Activated naive CD4-positive, alpha-beta T cell treated with anti-CD3 and anti-CD28 coated beads, Interleukin-2, amount 10 ng/mL, durations not matched to agents 7 days and 5 days (primary cell): ENCODE measurements at regions not wholly inside any gene's neighbourhood (a gene's known extent, or its start where the extent isn't known, plus 50 kb on each side); places are given as distances from the start of the nearest gene placed in this dataset.

Experiments
- CTCF ChIA-PET: fragments of 350-600 bp; sonication (Branson Sonifier 250); formaldehyde crosslinking; loops from one replicate; lab custom pipeline; 2021; ENCODE audit warnings: antibody characterized with exemption; lab: Charles Lee
- DNase-seq: peaks from one replicate; pipeline ENCODE4 v3.0.0-alpha.2; 2020
- H3K27ac Mint-ChIP-seq: one replicate; pipeline ENCODE4 v1.8.0; 2021; ENCODE audit warnings: mild to moderate bottlenecking, moderate library complexity, mixed read lengths
- H3K27me3 Mint-ChIP-seq: one replicate; pipeline ENCODE4 v1.8.0; 2021; ENCODE audit warnings: mild to moderate bottlenecking, mixed read lengths
- H3K36me3 Mint-ChIP-seq: one replicate; pipeline ENCODE4 v1.8.0; 2021; ENCODE audit warnings: mixed read lengths
- H3K4me1 Mint-ChIP-seq: one replicate; pipeline ENCODE4 v1.8.0; 2021; ENCODE audit warnings: mixed read lengths
- H3K4me3 Mint-ChIP-seq: one replicate; pipeline ENCODE4 v1.8.0; 2021; ENCODE audit warnings: mild to moderate bottlenecking, moderate library complexity, mixed read lengths
- H3K9me3 Mint-ChIP-seq: one replicate; pipeline ENCODE4 v1.8.0; 2021; ENCODE audit warnings: mixed read lengths

GRCh38 chr7:94088560-94088959 is 84.4 kb upstream of the BET1 start:
- H3K36me3 Mint-ChIP-seq = no peaks in the 10 kb centered on the region
- peaks cover 4% of the 10 kb centered on the region for H3K4me1 Mint-ChIP-seq
- CTCF ChIA-PET = interaction anchor here (1.5 to 2.9 kb wide), 3 partner anchors 13 to 185 kb away, joined by 3 to 25 read pairs (median 8); no protein-coding TSS in a partner anchor

GRCh38 chr7:94089806-94090205 is 85.7 kb upstream of the BET1 start:
- Mint-ChIP-seq H3K36me3 (no peaks in the 10 kb centered on the region), H3K4me1 (peaks cover 4% of the 10 kb centered on the region), H3K9me3 (no peaks in the 10 kb centered on the region), H3K27me3 (peaks cover 14% of the 10 kb centered on the region), H3K27ac (no peak overlapping the region), H3K4me3 (no peak overlapping the region)
- CTCF ChIA-PET = no interaction called here
- DNase-seq = no peak

More at GRCh38 chr7:94088560-94088959, 84.4 kb upstream of the BET1 start:
- H3K27me3 Mint-ChIP-seq = peaks cover 14% of the 10 kb centered on the region
- H3K27ac Mint-ChIP-seq = no peak overlapping the region
- DNase-seq = no peak
- no peak overlapping the region for H3K4me3 Mint-ChIP-seq
- no peaks in the 10 kb centered on the region for H3K9me3 Mint-ChIP-seq

- H3K36me3 Mint-ChIP-seq = no peaks in the 10 kb centered on the region
- CTCF ChIA-PET = no interaction called here
- no peak for DNase-seq
- no peak overlapping the region for H3K27ac Mint-ChIP-seq
- H3K27me3 Mint-ChIP-seq = peaks cover 11% of the 10 kb centered on the region
- H3K9me3 Mint-ChIP-seq = no peaks in the 10 kb centered on the region
- H3K4me3 Mint-ChIP-seq = no peak overlapping the region
- no peaks in the 10 kb centered on the region for H3K4me1 Mint-ChIP-seq
Measured at GRCh38 chr7:94092980-94093379, 88.8 kb upstream of the BET1 start.

- Mint-ChIP-seq H3K4me3 (no peak overlapping the region), H3K4me1 (no peaks in the 10 kb centered on the region), H3K27ac (no peak overlapping the region), H3K9me3 (no peaks in the 10 kb centered on the region), H3K36me3 (no peaks in the 10 kb centered on the region), H3K27me3 (peaks cover 4% of the 10 kb centered on the region)
- CTCF ChIA-PET = interaction anchor here (1.6 kb wide), 1 partner anchor 192 kb away, joined by 5 read pairs; no protein-coding TSS in a partner anchor
- no peak for DNase-seq
Measured at GRCh38 chr7:94094298-94094697, 90.1 kb upstream of the BET1 start.

DNA sequence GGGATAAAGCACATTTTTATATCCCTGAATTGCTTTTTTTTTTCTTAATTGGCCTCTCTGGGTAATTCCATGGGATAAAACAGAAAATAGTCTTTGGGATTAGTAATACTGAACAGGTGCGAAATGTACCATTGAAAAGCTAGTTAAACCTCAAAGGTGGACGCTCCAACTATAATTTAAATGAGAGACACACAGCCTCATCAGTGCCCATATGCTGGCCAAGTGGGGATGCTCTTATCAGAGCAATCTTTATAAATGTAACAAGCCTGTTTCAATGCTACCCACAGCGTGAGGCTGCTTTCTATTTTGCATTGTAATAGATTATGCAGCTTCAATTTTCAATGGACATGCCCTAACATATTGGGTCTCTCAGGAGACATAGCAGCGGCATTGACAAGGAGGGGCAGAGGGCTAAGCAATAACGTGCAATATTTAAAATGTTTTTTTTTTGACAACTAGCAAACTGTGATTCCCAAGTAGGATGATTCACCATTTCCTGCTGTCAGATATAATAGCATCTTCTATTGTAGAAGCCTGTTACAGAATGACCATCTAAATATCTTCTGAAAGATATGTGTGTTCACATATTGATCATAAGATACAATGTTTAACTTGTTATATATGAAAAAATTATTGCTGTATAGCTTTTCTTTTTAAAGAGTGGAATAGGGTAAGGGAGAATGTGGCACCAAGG is 91.3 kb upstream of the BET1 start:
- Mint-ChIP-seq H3K36me3 (no peaks in the 10 kb centered on the region), H3K27me3 (peaks cover 3% of the 10 kb centered on the region), H3K27ac (no peak overlapping the region), H3K4me3 (no peak overlapping the region), H3K4me1 (no peaks in the 10 kb centered on the region), H3K9me3 (no peaks in the 10 kb centered on the region)
- CTCF ChIA-PET = interaction anchor here (1.6 kb wide), 1 partner anchor 193 kb away, joined by 5 read pairs; no protein-coding TSS in a partner anchor
- DNase-seq = no peak

GRCh38 chr7:94099679-94100078 is 95.5 kb upstream of the BET1 start:
- CTCF ChIA-PET = no interaction called here
- Mint-ChIP-seq H3K4me3 (no peak overlapping the region), H3K27me3 (no peaks in the 10 kb centered on the region), H3K4me1 (no peaks in the 10 kb centered on the region), H3K27ac (no peak overlapping the region), H3K36me3 (no peaks in the 10 kb centered on the region), H3K9me3 (no peaks in the 10 kb centered on the region)
- no peak for DNase-seq

- no peaks in the 10 kb centered on the region for H3K36me3 Mint-ChIP-seq
- no peaks in the 10 kb centered on the region for H3K9me3 Mint-ChIP-seq
- no peaks in the 10 kb centered on the region for H3K27me3 Mint-ChIP-seq
- no peak for DNase-seq
- CTCF ChIA-PET = interaction anchor here (0.9 kb wide), 1 partner anchor 13 kb away, joined by 3 read pairs; no protein-coding TSS in a partner anchor
- H3K4me3 Mint-ChIP-seq = no peak overlapping the region
- no peaks in the 10 kb centered on the region for H3K4me1 Mint-ChIP-seq
- no peak overlapping the region for H3K27ac Mint-ChIP-seq
Measured at GRCh38 chr7:94100723-94101345, 96.7 kb upstream of the BET1 start.

DNA sequence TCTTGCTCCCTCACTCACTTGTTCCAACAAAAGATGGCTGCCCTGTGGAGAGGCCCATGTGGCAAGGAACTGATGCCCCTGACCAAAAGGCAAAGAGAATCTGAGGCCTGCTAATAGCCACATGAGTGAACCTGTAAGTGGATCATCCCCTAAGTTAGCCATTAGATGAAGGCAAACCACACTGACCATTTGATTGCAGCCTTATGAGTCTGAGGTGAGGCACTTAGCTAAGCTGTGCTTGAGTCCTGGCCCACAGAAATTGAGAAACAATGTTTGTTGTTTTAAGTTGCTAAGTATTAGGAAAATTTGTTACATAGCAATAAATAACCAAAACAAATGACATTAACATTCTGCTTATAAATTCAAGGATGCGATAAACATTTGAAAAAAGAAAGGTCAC is 100.1 kb upstream of the BET1 start:
- CTCF ChIA-PET = no interaction called here
- Mint-ChIP-seq H3K27ac (no peak overlapping the region), H3K4me3 (no peak overlapping the region), H3K9me3 (no peaks in the 10 kb centered on the region), H3K36me3 (no peaks in the 10 kb centered on the region), H3K27me3 (no peaks in the 10 kb centered on the region), H3K4me1 (no peaks in the 10 kb centered on the region)
- DNase-seq = no peak

DNA sequence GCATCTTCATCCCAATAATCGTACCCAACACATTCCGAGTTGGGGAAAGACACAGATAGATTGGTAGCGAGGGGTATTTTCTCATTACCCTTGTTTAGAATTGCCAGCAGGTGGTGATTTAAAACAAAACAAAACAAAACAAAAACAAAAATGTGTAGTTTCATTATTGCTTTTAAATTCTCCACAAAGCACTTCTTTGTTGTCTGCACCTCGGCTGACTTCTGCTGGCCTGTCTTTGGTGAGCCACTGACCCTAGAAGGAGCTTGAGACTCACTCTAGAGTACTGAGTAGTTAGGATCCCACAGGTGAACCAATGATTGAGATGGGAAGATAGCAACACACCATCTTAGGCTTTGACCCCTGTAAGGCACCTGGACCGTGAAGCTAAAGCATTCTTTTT is 105.4 kb upstream of the BET1 start:
- no peaks in the 10 kb centered on the region for H3K9me3 Mint-ChIP-seq
- DNase-seq = no peak
- no peak overlapping the region for H3K27ac Mint-ChIP-seq
- CTCF ChIA-PET = no interaction called here
- H3K4me3 Mint-ChIP-seq = no peak overlapping the region
- H3K27me3 Mint-ChIP-seq = no peaks in the 10 kb centered on the region
- no peaks in the 10 kb centered on the region for H3K36me3 Mint-ChIP-seq
- no peaks in the 10 kb centered on the region for H3K4me1 Mint-ChIP-seq

- CTCF ChIA-PET = no interaction called here
Measured at GRCh38 chr7:94111009-94111408, 106.9 kb upstream of the BET1 start.

DNA sequence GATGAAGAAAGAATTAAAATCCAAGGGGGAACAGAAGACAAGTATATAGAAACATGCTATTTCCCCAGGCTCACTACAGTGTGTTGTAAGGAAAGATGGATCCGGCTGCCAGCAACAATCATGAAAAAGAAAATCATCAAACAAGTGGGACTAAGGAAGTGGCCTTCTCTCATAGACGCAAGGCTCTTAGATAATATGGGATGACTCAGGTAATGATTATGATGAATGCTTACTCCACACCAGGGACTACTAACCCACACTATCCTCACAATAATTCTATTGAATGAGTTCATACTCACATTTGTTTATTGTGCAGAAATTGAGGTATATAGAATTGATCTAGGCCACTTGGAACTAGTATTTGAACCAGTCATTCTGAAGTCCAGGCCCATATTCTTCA is 111.2 kb upstream of the BET1 start:
- no peak overlapping the region for H3K4me3 Mint-ChIP-seq
- peaks cover 5% of the 10 kb centered on the region for H3K27me3 Mint-ChIP-seq
- no peaks in the 10 kb centered on the region for H3K36me3 Mint-ChIP-seq
- no peaks in the 10 kb centered on the region for H3K4me1 Mint-ChIP-seq
- no peak overlapping the region for H3K27ac Mint-ChIP-seq
- H3K9me3 Mint-ChIP-seq = no peaks in the 10 kb centered on the region
- CTCF ChIA-PET = no interaction called here
- DNase-seq = no peak

More at GRCh38 chr7:94111009-94111408, 106.9 kb upstream of the BET1 start:
- no peak for DNase-seq
- no peaks in the 10 kb centered on the region for H3K27me3 Mint-ChIP-seq
- H3K4me3 Mint-ChIP-seq = no peak overlapping the region
- H3K4me1 Mint-ChIP-seq = no peaks in the 10 kb centered on the region
- H3K27ac Mint-ChIP-seq = no peak overlapping the region
- H3K9me3 Mint-ChIP-seq = no peaks in the 10 kb centered on the region
- H3K36me3 Mint-ChIP-seq = no peaks in the 10 kb centered on the region

- Mint-ChIP-seq H3K4me1 (no peaks in the 10 kb centered on the region), H3K36me3 (no peaks in the 10 kb centered on the region)
- CTCF ChIA-PET = no interaction called here
Measured at GRCh38 chr7:94123136-94123535, 119.0 kb upstream of the BET1 start.

GRCh38 chr7:94127026-94127425 is 122.9 kb upstream of the BET1 start:
- Mint-ChIP-seq H3K27ac (no peak overlapping the region), H3K4me3 (no peak overlapping the region), H3K36me3 (no peaks in the 10 kb centered on the region), H3K9me3 (no peaks in the 10 kb centered on the region), H3K4me1 (no peaks in the 10 kb centered on the region), H3K27me3 (no peaks in the 10 kb centered on the region)
- CTCF ChIA-PET = no interaction called here
- no peak for DNase-seq

More at GRCh38 chr7:94123136-94123535, 119.0 kb upstream of the BET1 start:
- no peak overlapping the region for H3K27ac Mint-ChIP-seq
- no peaks in the 10 kb centered on the region for H3K9me3 Mint-ChIP-seq
- H3K27me3 Mint-ChIP-seq = peaks cover 5% of the 10 kb centered on the region
- no peak overlapping the region for H3K4me3 Mint-ChIP-seq
- DNase-seq = no peak

DNA sequence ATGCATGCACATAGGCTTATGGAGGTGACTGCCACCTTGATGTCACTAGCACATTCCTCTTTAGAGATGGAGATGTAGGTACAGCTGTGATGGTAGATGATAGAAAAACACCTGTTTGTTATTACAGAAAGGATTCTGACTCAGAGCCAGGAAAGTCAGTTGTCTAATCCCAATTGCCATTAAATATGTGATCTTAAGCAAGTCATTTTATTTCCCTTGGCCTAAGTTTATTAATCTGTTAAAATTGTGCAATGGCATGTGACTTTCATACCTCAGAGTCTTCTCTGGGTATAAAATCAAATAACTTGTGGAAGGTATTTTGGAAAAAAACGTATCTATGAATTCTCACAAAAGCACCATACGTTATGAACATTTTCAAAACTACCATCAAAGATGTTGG is 123.9 kb upstream of the BET1 start:
- Mint-ChIP-seq H3K36me3 (no peaks in the 10 kb centered on the region), H3K9me3 (no peaks in the 10 kb centered on the region), H3K4me1 (no peaks in the 10 kb centered on the region), H3K4me3 (no peak overlapping the region), H3K27me3 (no peaks in the 10 kb centered on the region), H3K27ac (no peak overlapping the region)
- no peak for DNase-seq
- CTCF ChIA-PET = no interaction called here
